ENCODE measurements at regions not wholly inside any gene's neighbourhood (a gene's known extent, or its start where the extent isn't known, plus 50 kb on each side); places are given as distances from the start of the nearest gene placed in this dataset.

DNA sequence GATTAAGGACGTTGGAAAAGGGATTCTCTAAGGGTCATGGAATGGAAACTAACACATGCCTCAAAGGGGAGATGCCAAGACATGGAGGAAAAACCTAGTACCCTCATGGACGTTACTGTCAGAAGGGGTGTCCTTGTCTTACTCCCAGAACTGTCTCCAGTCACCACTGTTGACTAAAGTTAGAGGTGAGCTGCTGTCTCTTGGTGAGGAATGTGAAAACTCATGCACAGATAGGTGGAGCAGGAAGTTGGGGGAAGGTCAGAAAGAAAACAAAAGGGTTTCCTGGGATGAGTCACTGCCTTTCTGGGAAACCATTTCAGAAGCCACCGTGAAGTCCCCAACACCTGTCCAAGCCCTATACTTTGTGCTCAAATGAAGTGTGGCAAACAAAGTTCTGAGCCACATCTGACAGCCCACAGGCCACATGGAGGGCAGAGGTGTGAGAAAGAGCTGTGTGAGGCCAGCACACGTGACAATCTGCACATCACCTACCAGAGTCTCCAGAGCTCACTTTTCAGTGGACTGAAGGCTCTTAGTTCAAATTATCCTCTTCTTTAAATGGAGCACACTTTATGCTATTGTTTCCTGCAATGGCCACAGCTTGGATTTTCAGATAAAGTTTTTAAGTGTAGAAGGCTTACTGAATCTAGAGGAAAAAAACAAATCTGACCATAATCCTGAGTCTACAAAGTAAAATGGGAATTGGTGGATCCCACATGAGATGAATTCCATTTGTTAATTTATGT, 92.9 kb upstream of the EGLN3 start (continued):
- TF ChIP-seq, protein P1, sequence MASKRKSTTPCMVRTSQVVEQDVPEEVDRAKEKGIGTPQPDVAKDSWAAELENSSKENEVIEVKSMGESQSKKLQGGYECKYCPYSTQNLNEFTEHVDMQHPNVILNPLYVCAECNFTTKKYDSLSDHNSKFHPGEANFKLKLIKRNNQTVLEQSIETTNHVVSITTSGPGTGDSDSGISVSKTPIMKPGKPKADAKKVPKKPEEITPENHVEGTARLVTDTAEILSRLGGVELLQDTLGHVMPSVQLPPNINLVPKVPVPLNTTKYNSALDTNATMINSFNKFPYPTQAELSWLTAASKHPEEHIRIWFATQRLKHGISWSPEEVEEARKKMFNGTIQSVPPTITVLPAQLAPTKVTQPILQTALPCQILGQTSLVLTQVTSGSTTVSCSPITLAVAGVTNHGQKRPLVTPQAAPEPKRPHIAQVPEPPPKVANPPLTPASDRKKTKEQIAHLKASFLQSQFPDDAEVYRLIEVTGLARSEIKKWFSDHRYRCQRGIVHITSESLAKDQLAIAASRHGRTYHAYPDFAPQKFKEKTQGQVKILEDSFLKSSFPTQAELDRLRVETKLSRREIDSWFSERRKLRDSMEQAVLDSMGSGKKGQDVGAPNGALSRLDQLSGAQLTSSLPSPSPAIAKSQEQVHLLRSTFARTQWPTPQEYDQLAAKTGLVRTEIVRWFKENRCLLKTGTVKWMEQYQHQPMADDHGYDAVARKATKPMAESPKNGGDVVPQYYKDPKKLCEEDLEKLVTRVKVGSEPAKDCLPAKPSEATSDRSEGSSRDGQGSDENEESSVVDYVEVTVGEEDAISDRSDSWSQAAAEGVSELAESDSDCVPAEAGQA (IDR thresholded peaks at IDR 0.05; ENCODE audit: low read depth), result peak; percentile 81
- TF ChIP-seq, protein P1 (CRISPR knock-in tag; IDR thresholded peaks at IDR 0.05; ENCODE audit: borderline replicate concordance), result 0 out of 2 replicates have a peak, but pooled peaks have one; percentile 80
- TF ChIP-seq GTF2F1 (IDR thresholded peaks at IDR 0.05; ENCODE audit: low read length) (no peak; the same call in 1 of the 2 replicates), ZFP82 (CRISPR knock-in tag; IDR thresholded peaks at IDR 0.05; ENCODE audit: borderline replicate concordance) (peak; percentile 99), ZNF777 (CRISPR knock-in tag; IDR thresholded peaks at IDR 0.05) (no peak), NR2F1 (CRISPR knock-in tag; IDR thresholded peaks at IDR 0.05) (peak; percentile 63 to 64; a peak in 3 of 4 replicates), ERF (CRISPR knock-in tag; IDR thresholded peaks at IDR 0.05) (peak; percentile 100), MZF1 (CRISPR knock-in tag; IDR thresholded peaks at IDR 0.05; ENCODE audit: borderline replicate concordance) (peak; percentile 99), SRY (CRISPR knock-in tag; IDR thresholded peaks at IDR 0.05) (peak; percentile 98), ESRRA (CRISPR knock-in tag; IDR thresholded peaks at IDR 0.05; ENCODE audit: low read depth) (peak; percentile 90), PHF20 (CRISPR knock-in tag; IDR thresholded peaks at IDR 0.05) (no peak), SMAD1 (CRISPR knock-in tag; IDR thresholded peaks at IDR 0.05; ENCODE audit: borderline replicate concordance, low read depth) (peak; percentile 77; the same call in 1 of the 2 replicates), TCF7 (IDR thresholded peaks at IDR 0.05; ENCODE audit: low read depth) (peak; percentile 95)
- TF ChIP-seq, protein P2, sequence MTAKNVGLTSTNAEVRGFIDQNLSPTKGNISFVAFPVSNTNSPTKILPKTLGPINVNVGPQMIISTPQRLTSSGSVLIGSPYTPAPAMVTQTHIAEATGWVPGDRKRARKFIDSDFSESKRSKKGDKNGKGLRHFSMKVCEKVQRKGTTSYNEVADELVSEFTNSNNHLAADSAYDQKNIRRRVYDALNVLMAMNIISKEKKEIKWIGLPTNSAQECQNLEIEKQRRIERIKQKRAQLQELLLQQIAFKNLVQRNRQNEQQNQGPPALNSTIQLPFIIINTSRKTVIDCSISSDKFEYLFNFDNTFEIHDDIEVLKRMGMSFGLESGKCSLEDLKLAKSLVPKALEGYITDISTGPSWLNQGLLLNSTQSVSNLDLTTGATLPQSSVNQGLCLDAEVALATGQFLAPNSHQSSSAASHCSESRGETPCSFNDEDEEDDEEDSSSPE (CRISPR knock-in tag; IDR thresholded peaks at IDR 0.05), result peak; percentile 87
- TF ChIP-seq, protein P3, sequence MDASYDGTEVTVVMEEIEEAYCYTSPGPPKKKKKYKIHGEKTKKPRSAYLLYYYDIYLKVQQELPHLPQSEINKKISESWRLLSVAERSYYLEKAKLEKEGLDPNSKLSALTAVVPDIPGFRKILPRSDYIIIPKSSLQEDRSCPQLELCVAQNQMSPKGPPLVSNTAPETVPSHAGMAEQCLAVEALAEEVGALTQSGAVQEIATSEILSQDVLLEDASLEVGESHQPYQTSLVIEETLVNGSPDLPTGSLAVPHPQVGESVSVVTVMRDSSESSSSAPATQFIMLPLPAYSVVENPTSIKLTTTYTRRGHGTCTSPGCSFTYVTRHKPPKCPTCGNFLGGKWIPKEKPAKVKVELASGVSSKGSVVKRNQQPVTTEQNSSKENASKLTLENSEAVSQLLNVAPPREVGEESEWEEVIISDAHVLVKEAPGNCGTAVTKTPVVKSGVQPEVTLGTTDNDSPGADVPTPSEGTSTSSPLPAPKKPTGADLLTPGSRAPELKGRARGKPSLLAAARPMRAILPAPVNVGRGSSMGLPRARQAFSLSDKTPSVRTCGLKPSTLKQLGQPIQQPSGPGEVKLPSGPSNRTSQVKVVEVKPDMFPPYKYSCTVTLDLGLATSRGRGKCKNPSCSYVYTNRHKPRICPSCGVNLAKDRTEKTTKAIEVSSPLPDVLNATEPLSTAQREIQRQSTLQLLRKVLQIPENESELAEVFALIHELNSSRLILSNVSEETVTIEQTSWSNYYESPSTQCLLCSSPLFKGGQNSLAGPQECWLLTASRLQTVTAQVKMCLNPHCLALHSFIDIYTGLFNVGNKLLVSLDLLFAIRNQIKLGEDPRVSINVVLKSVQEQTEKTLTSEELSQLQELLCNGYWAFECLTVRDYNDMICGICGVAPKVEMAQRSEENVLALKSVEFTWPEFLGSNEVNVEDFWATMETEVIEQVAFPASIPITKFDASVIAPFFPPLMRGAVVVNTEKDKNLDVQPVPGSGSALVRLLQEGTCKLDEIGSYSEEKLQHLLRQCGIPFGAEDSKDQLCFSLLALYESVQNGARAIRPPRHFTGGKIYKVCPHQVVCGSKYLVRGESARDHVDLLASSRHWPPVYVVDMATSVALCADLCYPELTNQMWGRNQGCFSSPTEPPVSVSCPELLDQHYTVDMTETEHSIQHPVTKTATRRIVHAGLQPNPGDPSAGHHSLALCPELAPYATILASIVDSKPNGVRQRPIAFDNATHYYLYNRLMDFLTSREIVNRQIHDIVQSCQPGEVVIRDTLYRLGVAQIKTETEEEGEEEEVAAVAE (CRISPR knock-in tag; IDR thresholded peaks at IDR 0.05; ENCODE audit: borderline replicate concordance), result peak; percentile 98
- TF ChIP-seq, protein P4, sequence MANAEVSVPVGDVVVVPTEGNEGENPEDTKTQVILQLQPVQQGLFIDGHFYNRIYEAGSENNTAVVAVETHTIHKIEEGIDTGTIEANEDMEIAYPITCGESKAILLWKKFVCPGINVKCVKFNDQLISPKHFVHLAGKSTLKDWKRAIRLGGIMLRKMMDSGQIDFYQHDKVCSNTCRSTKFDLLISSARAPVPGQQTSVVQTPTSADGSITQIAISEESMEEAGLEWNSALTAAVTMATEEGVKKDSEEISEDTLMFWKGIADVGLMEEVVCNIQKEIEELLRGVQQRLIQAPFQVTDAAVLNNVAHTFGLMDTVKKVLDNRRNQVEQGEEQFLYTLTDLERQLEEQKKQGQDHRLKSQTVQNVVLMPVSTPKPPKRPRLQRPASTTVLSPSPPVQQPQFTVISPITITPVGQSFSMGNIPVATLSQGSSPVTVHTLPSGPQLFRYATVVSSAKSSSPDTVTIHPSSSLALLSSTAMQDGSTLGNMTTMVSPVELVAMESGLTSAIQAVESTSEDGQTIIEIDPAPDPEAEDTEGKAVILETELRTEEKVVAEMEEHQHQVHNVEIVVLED (CRISPR knock-in tag; IDR thresholded peaks at IDR 0.05; ENCODE audit: borderline replicate concordance), result peak; percentile 35; the same call in 1 of the 2 replicates

All from HepG2 (cell line).